Posterior cingulate gyrus (tissue), 11 donors: ENCODE measurements at regions not wholly inside any gene's neighbourhood (a gene's known extent, or its start where the extent isn't known, plus 50 kb on each side); places are given as distances from the start of the nearest gene placed in this dataset.
"Not testable (repeated sequence)": the region's sequence is repeated elsewhere in the genome, so short reads cannot be mapped to it uniquely, and the experiment has no call there.

ENCODE experiments used
- DNase-seq, 10 donors: peaks; one replicate each; pipeline versions ENCODE4 v3.0.0 to v3.0.0-alpha.2; 2020 to 2021; ENCODE audit warnings: mixed read lengths in 3 of 10
- intact Hi-C: fragments of 100-400 bp; cut with DNase I; formaldehyde crosslinking; loops from one replicate; pipeline ENCODE4 v1.15.1; 2023

- no peak for DNase-seq
Observed at GRCh38 chrX:62931625-62932024, 419.5 kb downstream of the SPIN4 start.

GRCh38 chrX:62928906-62929305 is 422.2 kb downstream of the SPIN4 start:
- intact Hi-C loops: no loop called here
- DNase-seq: peak in 2 of 10 donors; percentile 21 to 62

More at GRCh38 chrX:62931625-62932024, 419.5 kb downstream of the SPIN4 start:
- intact Hi-C loops: no loop called here

DNA sequence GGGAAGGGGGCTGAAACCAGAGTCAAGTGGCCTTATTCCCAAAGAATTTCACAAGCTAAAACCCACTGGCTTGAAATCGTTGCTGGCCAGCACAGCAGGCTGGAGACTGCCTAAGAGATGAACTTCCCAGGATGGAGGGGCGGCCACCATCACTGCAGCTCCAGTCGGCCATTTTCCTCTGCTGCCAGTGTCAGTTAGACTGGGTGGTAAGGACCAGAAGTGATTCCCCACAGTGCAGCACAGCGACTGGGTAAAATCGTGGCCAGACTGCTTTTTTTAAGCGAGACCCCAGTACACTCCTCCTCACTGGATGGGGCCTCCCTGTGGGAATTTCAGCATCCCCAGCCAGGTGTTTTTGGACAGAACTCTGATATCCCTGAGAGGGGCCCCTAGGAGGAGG is 428.0 kb downstream of the SPIN4 start:
- intact Hi-C loops: no loop called here
- peak in 1 of 10 donors; percentile 51 for DNase-seq

DNA sequence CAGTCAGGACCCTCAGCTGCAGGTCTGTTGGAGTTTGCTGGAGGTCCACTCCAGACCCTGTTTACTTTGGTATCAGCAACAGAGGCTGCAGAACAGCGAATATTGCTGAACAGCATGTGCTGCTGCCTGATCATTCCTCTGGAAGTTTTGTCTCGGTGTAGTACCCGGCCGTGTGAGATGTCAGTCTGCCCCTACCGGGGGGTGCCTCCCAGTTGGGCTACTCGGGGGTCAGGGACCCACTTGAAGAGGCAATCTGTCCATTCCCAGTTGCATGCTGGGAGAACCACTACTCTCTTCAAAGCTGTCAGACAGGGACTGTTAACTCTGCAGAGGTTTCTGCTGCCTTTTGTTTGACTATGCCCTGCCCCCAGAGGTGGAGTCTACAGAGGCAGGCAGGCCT is 444.9 kb downstream of the SPIN4 start:
- DNase-seq: peak in 1 of 10 donors; percentile 57
- intact Hi-C loops: not testable (repeated sequence)
